Cardiac muscle cell (in vitro differentiated cells and primary cell): ENCODE measurements at regions not wholly inside any gene's neighbourhood (a gene's known extent, or its start where the extent isn't known, plus 50 kb on each side); places are given as distances from the start of the nearest gene placed in this dataset.

Source experiments
- DNase-seq, 2 donors: peaks; one replicate each; pipeline versions ENCODE4 v3.0.0 to v3.0.0-alpha.2; 2010 to 2017; ENCODE audit warnings: low read depth in 1 of 2, low spot score in 1 of 2
- H3K27ac ChIP-seq: fragments of 200-600 bp; sonication (generic); 2 replicates; pipeline ENCODE4 v1.5.1; 2016
- H3K27me3 ChIP-seq: fragments of 200-600 bp; sonication (generic); 2 replicates; pipeline ENCODE4 v1.6.0; 2016; ENCODE audit warnings: control low read depth
- H3K36me3 ChIP-seq: fragments of 200-600 bp; sonication (generic); 2 replicates; pipeline ENCODE4 v1.5.1; 2016; ENCODE audit warnings: control low read depth
- H3K4me1 ChIP-seq: fragments of 200-600 bp; sonication (generic); 2 replicates; pipeline ENCODE4 v1.8.1; 2017; ENCODE audit warnings: low read depth, mild to moderate bottlenecking, mixed run types
- H3K4me3 ChIP-seq: fragments of 200-600 bp; sonication (generic); 2 replicates; pipeline ENCODE4 v1.5.1; 2016; ENCODE audit warnings: mild to moderate bottlenecking
- H3K9me3 ChIP-seq: fragments of 200-600 bp; sonication (generic); 2 replicates; pipeline ENCODE4 v1.5.1; 2017; ENCODE audit warnings: low read depth, mild to moderate bottlenecking, control low read depth
- CTCF ChIP-seq: IDR thresholded peaks from 2 replicates; pipeline ENCODE4 v1.5.1; 2012; ENCODE audit warnings: low read depth, mild to moderate bottlenecking, low read length

- DNase-seq: peak; percentile 36 to 50
- Histone ChIP-seq H3K9me3 (no peaks in the 10 kb centered on the region), H3K36me3 (no peaks in the 10 kb centered on the region), H3K4me3 (no peak overlapping the region), H3K4me1 (no peaks in the 10 kb centered on the region), H3K27me3 (no peaks in the 10 kb centered on the region), H3K27ac (no peak overlapping the region)
- TF ChIP-seq CTCF: peak; percentile 48
Observed at GRCh38 chr2:183248866-183249567, 124.8 kb downstream of the NUP35 start.

GRCh38 chr2:183250061-183250460 lies 125.8 kb downstream of the NUP35 start:
- H3K4me1 ChIP-seq: no peaks in the 10 kb centered on the region
- no peak for DNase-seq
- H3K9me3 ChIP-seq: no peaks in the 10 kb centered on the region
- H3K27ac ChIP-seq: no peak overlapping the region
- no peak for TF ChIP-seq CTCF
- H3K36me3 ChIP-seq: no peaks in the 10 kb centered on the region
- no peak overlapping the region for H3K4me3 ChIP-seq
- no peaks in the 10 kb centered on the region for H3K27me3 ChIP-seq

GRCh38 chr2:183250472-183250871 lies 126.2 kb downstream of the NUP35 start:
- no peak overlapping the region for H3K4me3 ChIP-seq
- DNase-seq: no peak
- no peaks in the 10 kb centered on the region for H3K36me3 ChIP-seq
- no peaks in the 10 kb centered on the region for H3K27me3 ChIP-seq
- no peaks in the 10 kb centered on the region for H3K4me1 ChIP-seq
- H3K9me3 ChIP-seq: no peaks in the 10 kb centered on the region
- TF ChIP-seq CTCF: no peak
- no peak overlapping the region for H3K27ac ChIP-seq

GRCh38 chr2:183253441-183254130 lies 129.3 kb downstream of the NUP35 start:
- no peaks in the 10 kb centered on the region for H3K36me3 ChIP-seq
- no peak for DNase-seq
- no peaks in the 10 kb centered on the region for H3K27me3 ChIP-seq
- no peaks in the 10 kb centered on the region for H3K4me1 ChIP-seq
- no peak overlapping the region for H3K27ac ChIP-seq
- H3K9me3 ChIP-seq: no peaks in the 10 kb centered on the region
- no peak overlapping the region for H3K4me3 ChIP-seq
- TF ChIP-seq CTCF: no peak

GRCh38 chr2:183255411-183255810 lies 131.2 kb downstream of the NUP35 start:
- H3K4me1 ChIP-seq: no peaks in the 10 kb centered on the region
- no peak overlapping the region for H3K27ac ChIP-seq
- no peak for TF ChIP-seq CTCF
- H3K36me3 ChIP-seq: no peaks in the 10 kb centered on the region
- no peaks in the 10 kb centered on the region for H3K9me3 ChIP-seq
- H3K27me3 ChIP-seq: no peaks in the 10 kb centered on the region
- no peak overlapping the region for H3K4me3 ChIP-seq
- DNase-seq: no peak
